PC-3 (cell line): ENCODE measurements at regions not wholly inside any gene's neighbourhood (a gene's known extent, or its start where the extent isn't known, plus 50 kb on each side); places are given as distances from the start of the nearest gene placed in this dataset.
"Not testable (repeated sequence)": the region's sequence is repeated elsewhere in the genome, so short reads cannot be mapped to it uniquely, and the experiment has no call there.

Experiments used
- ATAC-seq: fragments of 200-7000 bp; cut with Tn5 transposase; 2 replicates; pipeline ENCODE4 v1.9.1; 2020; ENCODE audit warnings: mild to moderate bottlenecking, moderate library complexity
- BruUV-seq: library from RNA; stranded (reverse); fragments of 400-500 nt; replicated peaks from 2 replicates; lab custom pipeline; 2021; lab: Mats Ljungman, UMichigan
- CTCF ChIA-PET: fragments of 300-600 bp; sonication (Branson Sonifier 250); formaldehyde crosslinking; loops from one replicate; lab custom pipeline; 2022; ENCODE audit warnings: antibody characterized with exemption; lab: Charles Lee
- POLR2A ChIA-PET: fragments of 300-600 bp; sonication (Branson Sonifier 250); formaldehyde crosslinking; loops from one replicate; lab custom pipeline; 2022; ENCODE audit warnings: antibody characterized with exemption; ENCODE audit not compliant: unreplicated experiment; lab: Charles Lee
- DNase-seq: peaks from one replicate; pipeline ENCODE4 v3.0.0-alpha.2; 2015
- H2AFZ ChIP-seq: fragments of 300-600 bp; sonication (generic); 2 replicates; pipeline ENCODE4 v1.6.0; 2016; ENCODE audit warnings: antibody characterized with exemption, low read length
- H3F3A ChIP-seq: fragments of 300-600 bp; sonication (generic); one replicate; pipeline ENCODE4 v1.6.0; 2017; ENCODE audit warnings: antibody characterized with exemption, low read length, control low read depth, mild to moderate bottlenecking; ENCODE audit not compliant: unreplicated experiment
- H3K27ac ChIP-seq: fragments of 300-600 bp; sonication (generic); 2 replicates; pipeline ENCODE4 v1.5.1; 2016; ENCODE audit warnings: mild to moderate bottlenecking, low read length
- H3K27me3 ChIP-seq: fragments of 300-600 bp; sonication (generic); 2 replicates; pipeline ENCODE4 v1.6.1; 2016; ENCODE audit warnings: low read length, mixed read lengths
- H3K36me3 ChIP-seq: fragments of 300-600 bp; sonication (generic); 2 replicates; pipeline ENCODE4 v1.6.1; 2016; ENCODE audit warnings: low read depth, mixed run types, low read length, mixed read lengths
- H3K4me1 ChIP-seq: fragments of 300-600 bp; sonication (generic); 2 replicates; pipeline ENCODE4 v1.5.1; 2016; ENCODE audit warnings: low read length; ENCODE audit not compliant: insufficient read depth
- H3K4me2 ChIP-seq: fragments of 300-600 bp; sonication (generic); 2 replicates; pipeline ENCODE4 v1.6.0; 2016; ENCODE audit warnings: low read length
- H3K4me3 ChIP-seq: fragments of 300-600 bp; sonication (generic); 2 replicates; pipeline ENCODE4 v1.5.1; 2016; ENCODE audit warnings: mild to moderate bottlenecking, low read length, mixed read lengths
- H3K79me2 ChIP-seq: fragments of 300-600 bp; sonication (generic); 2 replicates; pipeline ENCODE4 v1.6.1; 2017; ENCODE audit warnings: low read length, mixed read lengths
- H3K9ac ChIP-seq: fragments of 300-600 bp; sonication (generic); 2 replicates; pipeline ENCODE4 v1.6.0; 2016; ENCODE audit warnings: mild to moderate bottlenecking, low read length
- H3K9me2 ChIP-seq: fragments of 300-600 bp; sonication (generic); replicated peaks from 2 replicates; pipeline ENCODE4 v1.6.1; 2016; ENCODE audit warnings: mixed run types, low read length, mixed read lengths
- H3K9me3 ChIP-seq: fragments of 300-600 bp; sonication (generic); 2 replicates; pipeline ENCODE4 v1.6.1; 2016; ENCODE audit warnings: low read length, mixed read lengths
- H4K20me1 ChIP-seq: fragments of 300-600 bp; sonication (generic); 2 replicates; pipeline ENCODE4 v1.6.1; 2016; ENCODE audit warnings: low read length, mixed read lengths
- EZH2 ChIP-seq: fragments of 300-600 bp; sonication (generic); IDR thresholded peaks from one replicate; pipeline ENCODE4 v1.6.1; 2017; ENCODE audit warnings: antibody characterized with exemption, mild to moderate bottlenecking, low read length; ENCODE audit not compliant: unreplicated experiment
- EZH2phosphoT487 ChIP-seq: fragments of 300-600 bp; sonication (generic); IDR thresholded peaks from 2 replicates; pipeline ENCODE4 v1.6.1; 2018; ENCODE audit warnings: mild to moderate bottlenecking, antibody characterized with exemption, low read length, borderline replicate concordance
- intact Hi-C: fragments of 100-400 bp; cut with micrococcal nuclease; formaldehyde crosslinking; loops from 2 replicates; pipeline ENCODE4 v1.9.0; 2023
- TF ChIP-seq, protein P1 (sequence below): fragments of 300-600 bp; sonication (generic); conservative IDR thresholded peaks from 2 replicates; pipeline ENCODE4 v1.5.1; 2017; ENCODE audit warnings: antibody characterized with exemption, low read depth, mild to moderate bottlenecking, low read length

DNA sequence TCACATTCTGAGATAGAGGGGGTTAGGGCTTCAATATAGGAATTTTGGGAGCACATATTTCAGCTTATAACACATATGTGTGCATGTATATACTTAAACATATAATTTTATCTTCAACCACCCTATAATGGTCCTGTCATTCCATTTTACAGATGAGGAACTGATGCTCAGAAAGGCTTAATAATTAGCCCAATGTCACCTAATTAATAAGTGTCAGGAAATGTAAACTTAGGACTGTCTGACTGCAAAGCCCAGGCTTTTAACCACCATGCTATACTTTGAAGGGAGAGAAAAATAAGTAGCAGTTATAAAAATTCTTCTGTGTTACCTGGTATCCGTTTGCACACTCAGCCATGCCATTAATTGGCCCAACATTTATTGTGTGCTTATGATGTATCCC is 172.6 kb downstream of the SKIDA1 start:
- no peak overlapping the region for H3K9ac ChIP-seq
- H3F3A ChIP-seq = no peaks in the 10 kb centered on the region
- no peaks in the 10 kb centered on the region for H3K36me3 ChIP-seq
- H4K20me1 ChIP-seq = no peaks in the 10 kb centered on the region
- no peak for ATAC-seq
- H3K9me3 ChIP-seq = no peaks in the 10 kb centered on the region
- H3K4me1 ChIP-seq = peaks cover 12% of the 10 kb centered on the region
- H2AFZ ChIP-seq = no peak overlapping the region
- no peak overlapping the region for H3K27ac ChIP-seq
- no peaks in the 10 kb centered on the region for H3K27me3 ChIP-seq
- ChIA-PET POLR2A (no interaction called here), CTCF (no interaction called here)
- intact Hi-C loops = no loop called here
- no peaks in the 10 kb centered on the region for H3K79me2 ChIP-seq
- H3K9me2 ChIP-seq = no peaks in the 10 kb centered on the region
- no peak overlapping the region for H3K4me3 ChIP-seq
- no peak for DNase-seq
- TF ChIP-seq, protein P1, sequence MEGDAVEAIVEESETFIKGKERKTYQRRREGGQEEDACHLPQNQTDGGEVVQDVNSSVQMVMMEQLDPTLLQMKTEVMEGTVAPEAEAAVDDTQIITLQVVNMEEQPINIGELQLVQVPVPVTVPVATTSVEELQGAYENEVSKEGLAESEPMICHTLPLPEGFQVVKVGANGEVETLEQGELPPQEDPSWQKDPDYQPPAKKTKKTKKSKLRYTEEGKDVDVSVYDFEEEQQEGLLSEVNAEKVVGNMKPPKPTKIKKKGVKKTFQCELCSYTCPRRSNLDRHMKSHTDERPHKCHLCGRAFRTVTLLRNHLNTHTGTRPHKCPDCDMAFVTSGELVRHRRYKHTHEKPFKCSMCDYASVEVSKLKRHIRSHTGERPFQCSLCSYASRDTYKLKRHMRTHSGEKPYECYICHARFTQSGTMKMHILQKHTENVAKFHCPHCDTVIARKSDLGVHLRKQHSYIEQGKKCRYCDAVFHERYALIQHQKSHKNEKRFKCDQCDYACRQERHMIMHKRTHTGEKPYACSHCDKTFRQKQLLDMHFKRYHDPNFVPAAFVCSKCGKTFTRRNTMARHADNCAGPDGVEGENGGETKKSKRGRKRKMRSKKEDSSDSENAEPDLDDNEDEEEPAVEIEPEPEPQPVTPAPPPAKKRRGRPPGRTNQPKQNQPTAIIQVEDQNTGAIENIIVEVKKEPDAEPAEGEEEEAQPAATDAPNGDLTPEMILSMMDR = no peak
- TF ChIP-seq EZH2 (no peak), EZH2phosphoT487 (no peak)
- no TSS peak for BruUV-seq
- no peak overlapping the region for H3K4me2 ChIP-seq

DNA sequence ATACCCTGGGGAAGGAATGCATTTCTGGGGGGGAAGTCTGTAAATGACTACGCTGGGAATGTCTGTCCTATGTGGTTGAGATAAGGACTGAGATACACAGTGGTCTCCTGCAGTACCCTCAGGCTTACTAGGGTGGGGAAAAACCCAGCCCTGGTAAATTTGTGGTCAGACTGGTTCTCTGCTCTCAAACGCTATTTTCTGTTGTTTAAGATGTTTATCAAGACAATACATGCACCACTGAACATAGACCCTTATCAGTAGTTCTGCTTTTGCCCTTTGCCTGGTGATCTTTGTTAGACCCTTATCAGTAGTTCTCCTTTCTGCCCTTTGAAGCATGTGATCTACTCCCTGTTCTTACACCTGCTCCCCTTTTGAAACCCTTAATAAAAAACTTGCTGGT is 173.9 kb downstream of the SKIDA1 start:
- intact Hi-C loops, H3K36me3 ChIP-seq, H3K9ac ChIP-seq, H3K27ac ChIP-seq, H2AFZ ChIP-seq, DNase-seq, CTCF ChIA-PET, POLR2A ChIA-PET, H4K20me1 ChIP-seq, H3K9me2 ChIP-seq, ATAC-seq, H3F3A ChIP-seq, H3K9me3 ChIP-seq, H3K27me3 ChIP-seq, BruUV-seq, H3K79me2 ChIP-seq, H3K4me3 ChIP-seq, H3K4me2 ChIP-seq: not testable (repeated sequence)
- H3K4me1 ChIP-seq = peaks cover 12% of the 10 kb centered on the region

DNA sequence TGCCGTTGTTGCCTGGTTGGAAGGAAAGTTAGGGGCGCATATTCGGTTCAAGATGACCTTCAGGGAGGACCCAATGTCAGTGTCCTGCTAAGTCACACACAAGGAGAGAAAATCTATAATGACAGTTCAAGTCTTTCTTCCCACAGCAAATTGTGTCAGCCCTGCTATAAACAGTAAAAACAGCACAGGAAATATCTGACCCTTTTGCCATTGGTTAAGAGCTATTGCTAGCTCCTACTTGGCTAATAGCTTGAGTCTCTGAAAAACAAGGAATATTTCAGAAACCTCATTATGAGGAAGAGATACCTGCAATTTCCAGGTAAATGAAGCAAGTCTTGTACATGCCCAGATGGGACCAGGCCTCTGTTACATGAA is 175.6 kb downstream of the SKIDA1 start:
- no peaks in the 10 kb centered on the region for H3F3A ChIP-seq
- POLR2A ChIA-PET = no interaction called here

More for the DNA sequence above, 175.6 kb downstream of the SKIDA1 start:
- Histone ChIP-seq H4K20me1 (no peaks in the 10 kb centered on the region), H2AFZ (peak overlapping the region; percentile 57; the same call in 1 of the 2 replicates), H3K9ac (no peak overlapping the region), H3K4me1 (peaks cover 5% of the 10 kb centered on the region; the same call in 1 of the 2 replicates), H3K4me3 (no peak overlapping the region), H3K9me3 (no peaks in the 10 kb centered on the region), H3K4me2 (no peak overlapping the region), H3K27me3 (no peaks in the 10 kb centered on the region), H3K36me3 (no peaks in the 10 kb centered on the region), H3K27ac (no peak overlapping the region), H3K79me2 (no peaks in the 10 kb centered on the region), H3K9me2 (no peaks in the 10 kb centered on the region)
- DNase-seq (no peak), ATAC-seq (no peak; the same call in 1 of the 2 replicates)
- CTCF ChIA-PET = interaction anchor here (0.5 kb wide), 1 partner anchor 382 kb away, joined by 3 read pairs; no protein-coding TSS in a partner anchor
- TF ChIP-seq EZH2 (no peak), EZH2phosphoT487 (no peak)
- TF ChIP-seq, protein P1 = no peak
- intact Hi-C loops = no loop called here
- no TSS peak for BruUV-seq
